NCI-H1092 treated with DMSO at 0.1 percent for 48 hours (cell line): ENCODE measurements at regions not wholly inside any gene's neighbourhood (a gene's known extent, or its start where the extent isn't known, plus 50 kb on each side); places are given as distances from the start of the nearest gene placed in this dataset.

Experiments used
- DNase-seq: peaks from one replicate; lab custom pipeline; 2025; lab: John Stamatoyannopoulos, UW

DNA sequence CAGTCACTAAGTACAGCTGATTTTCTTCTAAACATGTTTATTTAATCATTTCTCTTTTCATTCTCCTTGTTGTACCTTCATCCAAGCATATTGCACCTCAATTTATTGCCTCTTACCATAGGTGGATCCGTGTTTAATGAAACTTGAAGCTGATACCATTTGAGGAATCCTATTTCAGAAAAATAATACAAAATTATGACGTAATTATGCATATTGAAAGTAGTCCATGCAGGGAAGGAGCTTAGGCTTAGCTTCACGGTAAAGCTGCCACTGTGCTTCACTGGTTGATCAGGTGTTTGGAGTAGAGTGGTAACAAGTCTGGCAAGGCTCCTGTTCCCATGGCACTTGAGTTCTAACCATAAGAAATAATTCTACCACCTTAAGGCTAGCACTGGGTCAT, 61.0 kb upstream of the CLEC14A start:
- DNase-seq: no peak

DNA sequence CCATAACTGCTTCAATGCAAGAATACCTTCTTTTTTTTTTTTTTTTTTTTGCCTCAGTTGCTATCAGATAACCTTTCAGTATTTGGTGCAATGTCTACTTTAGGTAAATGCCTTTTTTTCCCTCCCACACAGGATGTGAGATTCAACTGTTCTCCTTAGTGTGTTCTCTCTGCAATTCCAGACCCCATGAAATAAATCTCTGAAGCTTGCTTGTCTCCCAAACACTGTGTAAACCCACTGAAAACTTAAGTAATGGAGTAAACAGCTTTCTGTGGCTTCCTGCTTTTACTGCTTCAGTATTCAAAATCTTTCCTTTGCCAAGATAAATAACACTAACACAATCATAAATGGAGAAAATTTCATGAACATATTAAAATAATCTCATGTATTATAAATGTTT, 55.8 kb upstream of the CLEC14A start:
- peak; percentile 5 for DNase-seq

DNA sequence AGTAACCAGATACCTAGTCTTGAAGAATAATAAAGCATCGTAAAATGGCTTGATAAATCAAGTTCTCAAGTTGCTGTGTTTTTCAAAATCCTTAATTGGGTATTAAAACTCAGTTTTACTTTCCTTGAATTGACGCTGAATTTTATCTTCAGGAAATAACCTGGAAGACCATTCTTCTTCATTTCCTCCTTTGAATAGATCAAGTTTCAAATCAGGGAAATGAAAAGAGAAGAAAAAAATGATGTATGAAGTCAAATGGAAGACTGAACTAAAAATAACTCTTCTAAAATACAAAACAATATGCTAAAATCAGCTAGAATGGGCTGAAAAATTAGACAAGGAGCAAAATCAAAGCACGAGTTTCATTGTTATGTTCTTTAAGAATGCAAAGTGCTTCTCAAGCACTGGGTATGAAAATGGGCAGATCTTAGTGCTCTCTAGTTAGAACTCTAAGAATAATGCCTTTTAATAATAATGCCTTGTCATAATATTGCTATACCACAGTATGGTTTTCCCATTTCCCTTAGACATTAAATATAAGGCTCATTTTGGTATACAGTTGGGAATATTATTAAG, 54.6 kb upstream of the CLEC14A start:
- DNase-seq: no peak

DNA sequence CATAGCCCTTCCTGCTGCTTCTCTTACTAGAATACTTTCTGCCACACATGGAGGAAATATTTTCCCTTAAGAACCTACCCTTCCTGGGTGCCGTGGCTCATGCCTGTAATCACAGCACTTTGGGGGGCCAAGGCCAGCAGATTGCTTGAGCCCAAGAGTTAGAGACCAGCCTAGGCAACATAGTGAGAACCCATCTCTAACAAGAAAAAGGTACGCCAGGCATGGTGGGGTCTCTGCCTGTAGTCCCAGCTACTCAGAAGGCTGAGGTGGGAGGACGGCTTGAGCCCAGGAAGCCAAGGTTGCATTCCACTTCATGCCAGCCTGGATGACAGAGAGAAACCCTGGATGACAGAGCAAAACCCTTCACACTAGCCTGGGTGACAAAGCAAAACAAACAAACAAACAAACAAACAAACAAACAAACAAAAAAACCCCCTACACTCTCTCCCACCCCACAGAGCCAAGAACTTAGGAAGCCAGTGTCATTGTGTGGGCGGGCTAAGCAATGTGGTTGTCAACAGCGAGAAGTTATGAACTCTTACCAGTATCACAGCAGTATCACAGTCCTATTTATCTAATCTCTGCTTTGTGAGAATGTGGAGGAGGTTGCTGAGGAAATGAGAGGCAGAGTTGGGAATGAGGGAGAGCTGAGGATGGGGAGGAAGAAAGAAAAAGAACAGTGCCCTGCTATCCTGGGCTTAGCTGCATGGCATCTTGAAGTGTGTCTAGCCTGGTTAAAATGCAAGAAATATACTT, 53.8 kb upstream of the CLEC14A start:
- DNase-seq: no peak
